COR-L47 (cell line): ENCODE measurements at regions not wholly inside any gene's neighbourhood (a gene's known extent, or its start where the extent isn't known, plus 50 kb on each side); places are given as distances from the start of the nearest gene placed in this dataset.

Experiments
- DNase-seq: peaks from one replicate; lab custom pipeline; 2025; lab: John Stamatoyannopoulos, UW

- DNase-seq = no peak
Observed at GRCh38 chr5:161134083-161134482, 282.1 kb upstream of the ATP10B start.

- DNase-seq = no peak
Observed at GRCh38 chr5:161115941-161116340, 263.9 kb upstream of the ATP10B start.

- no peak for DNase-seq
Observed at GRCh38 chr5:161112371-161112770, 260.4 kb upstream of the ATP10B start.

- no peak for DNase-seq
Observed at GRCh38 chr5:161105525-161105924, 253.5 kb upstream of the ATP10B start.

GRCh38 chr5:161098516-161098915, 246.5 kb upstream of the ATP10B start:
- DNase-seq = no peak

- no peak for DNase-seq
Observed at GRCh38 chr5:161096581-161096980, 244.6 kb upstream of the ATP10B start.

- DNase-seq = peak; percentile 1
Observed at GRCh38 chr5:161095953-161096352, 243.9 kb upstream of the ATP10B start.

- DNase-seq = no peak
Observed at GRCh38 chr5:161094411-161094810, 242.4 kb upstream of the ATP10B start.

- DNase-seq = no peak
Observed at GRCh38 chr5:161093100-161093499, 241.1 kb upstream of the ATP10B start.

- DNase-seq = no peak
Observed at GRCh38 chr5:161089569-161089968, 237.6 kb upstream of the ATP10B start.

- no peak for DNase-seq
Observed at GRCh38 chr5:161086461-161086860, 234.4 kb upstream of the ATP10B start.

GRCh38 chr5:161085056-161085455, 233.0 kb upstream of the ATP10B start:
- no peak for DNase-seq

- no peak for DNase-seq
Observed at GRCh38 chr5:161084115-161084514, 232.1 kb upstream of the ATP10B start.

- DNase-seq = no peak
Observed at GRCh38 chr5:161078793-161079192, 226.8 kb upstream of the ATP10B start.

GRCh38 chr5:161077936-161078545, 226.0 kb upstream of the ATP10B start:
- DNase-seq = no peak

- no peak for DNase-seq
Observed at GRCh38 chr5:161077496-161077895, 225.5 kb upstream of the ATP10B start.

GRCh38 chr5:161064781-161065180, 212.8 kb upstream of the ATP10B start:
- peak; percentile 2 for DNase-seq

GRCh38 chr5:161064297-161064696, 212.3 kb upstream of the ATP10B start:
- no peak for DNase-seq

- no peak for DNase-seq
Observed at GRCh38 chr5:161058781-161059180, 206.8 kb upstream of the ATP10B start.

GRCh38 chr5:161051920-161052500, 200.0 kb upstream of the ATP10B start:
- no peak for DNase-seq

- DNase-seq = no peak
Observed at GRCh38 chr5:161047024-161047423, 195.0 kb upstream of the ATP10B start.

- no peak for DNase-seq
Observed at GRCh38 chr5:161042862-161043261, 190.9 kb upstream of the ATP10B start.

GRCh38 chr5:161042443-161042842, 190.4 kb upstream of the ATP10B start:
- no peak for DNase-seq

- no peak for DNase-seq
Observed at GRCh38 chr5:161040818-161041217, 188.8 kb upstream of the ATP10B start.
